K562 (cell line): ENCODE measurements at regions not wholly inside any gene's neighbourhood (a gene's known extent, or its start where the extent isn't known, plus 50 kb on each side); places are given as distances from the start of the nearest gene placed in this dataset.

Experiments
- ATAC-seq: fragments of 200-7000 bp; cut with Tn5 transposase; 3 replicates; pipeline ENCODE4 v1.9.1; 2020; ENCODE audit warnings: moderate library complexity
- BruUV-seq: library from RNA; stranded (reverse); fragments of 400-500 nt; replicated peaks from 2 replicates; lab custom pipeline; 2021; lab: Mats Ljungman, UMichigan
- CTCF ChIA-PET: fragments of 300-600 bp; formaldehyde crosslinking; extraction: SDS; loops from one replicate; lab custom pipeline; 2021; ENCODE audit warnings: low intra/inter-chr PET ratio; lab: Yijun Ruan, JAX
- POLR2A ChIA-PET: fragments of 300-600, 350-650 bp; sonication (Branson Sonifier 250); formaldehyde crosslinking; extraction: SDS; loops from one replicate; lab custom pipeline; 2021; ENCODE audit warnings: antibody characterized with exemption, inconsistent platforms; lab: Yijun Ruan, JAX
- DNase-seq, 4 experiments: peaks; one replicate each; pipeline versions ENCODE4 v3.0.0 to v3.0.0-alpha.2; 2011 to 2018; ENCODE audit warnings: low spot score in 3 of 4, mixed read lengths in 3 of 4; ENCODE audit errors: extremely low read depth in 1 of 4
- FAIRE-seq: peaks from 2 replicates; lab custom pipeline; 2011; peaks lifted over from hg19 to GRCh38; lab: Jason Lieb, UNC
- H2AFZ ChIP-seq: 2 replicates; pipeline ENCODE4 v1.6.0; 2011; ENCODE audit warnings: low read depth, low read length, control low read depth, inconsistent platforms
- H3K27ac ChIP-seq: fragments of 200-600 bp; 3 replicates; pipeline ENCODE4 v1.8.0; 2011; ENCODE audit warnings: low read depth, mild to moderate bottlenecking, control low read depth, inconsistent platforms, low read length, moderate library complexity, mixed read lengths; ENCODE audit errors: extremely low read depth
- H3K27me3 ChIP-seq, 2 experiments: fragments of 300-600 bp in 1 of 2; 2 replicates in 1 of 2; 3 replicates in 1 of 2; pipeline versions ENCODE4 v1.6.0 to v1.8.0; 2011; ENCODE audit warnings: inconsistent platforms in 2 of 2, low read length in 2 of 2, mild to moderate bottlenecking in 1 of 2, mixed read lengths in 1 of 2, moderate library complexity in 1 of 2; ENCODE audit not compliant: control insufficient read depth in 2 of 2, insufficient read depth in 2 of 2
- H3K36me3 ChIP-seq: fragments of 300-600 bp; 3 replicates; pipeline ENCODE4 v1.8.0; 2011; ENCODE audit warnings: mild to moderate bottlenecking, low read length, inconsistent platforms; ENCODE audit not compliant: control insufficient read depth, insufficient read depth
- H3K4me1 ChIP-seq, 2 experiments: fragments of 200-600 bp in 1 of 2; replicated peaks in 1 of 2; 2 replicates in 1 of 2; 3 replicates in 1 of 2; pipeline versions ENCODE4 v1.5.1 to v1.8.0; 2011; ENCODE audit warnings: inconsistent platforms in 2 of 2, low read length in 2 of 2, mild to moderate bottlenecking in 1 of 2, mixed read lengths in 1 of 2, moderate library complexity in 1 of 2; ENCODE audit not compliant: control insufficient read depth in 2 of 2, insufficient read depth in 2 of 2
- H3K4me2 ChIP-seq: 2 replicates; pipeline ENCODE4 v1.6.1; 2011; ENCODE audit warnings: low read length, control low read depth, inconsistent platforms, mixed read lengths; ENCODE audit not compliant: insufficient read depth
- H3K4me3 ChIP-seq: fragments of 200-600 bp; sonication (generic), shearing (Covaris generic); 2 replicates; pipeline ENCODE4 v1.5.1; 2016; ENCODE audit warnings: control low read depth, inconsistent platforms
- H3K79me2 ChIP-seq: fragments of 200-600 bp; 3 replicates; pipeline ENCODE4 v1.8.0; 2011; ENCODE audit warnings: low read length, inconsistent platforms; ENCODE audit not compliant: control insufficient read depth, insufficient read depth
- H3K9ac ChIP-seq, 2 experiments: 2 replicates each; pipeline versions ENCODE4 v1.6.0 to v1.6.1; 2011; ENCODE audit warnings: low read depth in 2 of 2, low read length in 2 of 2, control low read depth in 1 of 2, inconsistent platforms in 1 of 2, mild to moderate bottlenecking in 1 of 2, mixed read lengths in 1 of 2; ENCODE audit not compliant: insufficient read depth in 1 of 2
- H3K9me1 ChIP-seq: one replicate; pipeline ENCODE4 v1.6.0; 2011; ENCODE audit warnings: inconsistent platforms, mild to moderate bottlenecking, low read length, moderate library complexity; ENCODE audit not compliant: control insufficient read depth, insufficient read depth
- H3K9me3 ChIP-seq: replicated peaks from 2 replicates; pipeline ENCODE4 v1.5.1; 2011; ENCODE audit warnings: low read depth, low read length, inconsistent platforms; ENCODE audit not compliant: control insufficient read depth, insufficient read depth
- H4K20me1 ChIP-seq: replicated peaks from 2 replicates; pipeline ENCODE4 v1.6.1; 2011; ENCODE audit warnings: low read length, inconsistent platforms, mixed read lengths; ENCODE audit not compliant: control insufficient read depth, insufficient read depth
- ATF1 ChIP-seq, 2 experiments: fragments of 450-650 bp in 1 of 2; IDR thresholded peaks; 2 replicates each; pipeline ENCODE4 v1.6.1; 2016; ENCODE audit warnings: missing compliant biosample characterization in 1 of 2, missing genetic modification characterization in 1 of 2
- E2F5 ChIP-seq: sonication (generic); formaldehyde crosslinking; IDR thresholded peaks from 2 replicates; pipeline ENCODE4 v1.8.0; 2022; ENCODE audit warnings: mild to moderate bottlenecking, missing genetic modification reagents
- ELF1 ChIP-seq: fragments of 200-800 bp; sonication (Bioruptor generic); IDR thresholded peaks from 2 replicates; pipeline ENCODE4 v1.6.1; 2016; ENCODE audit warnings: missing genetic modification characterization, missing compliant biosample characterization
- HNRNPL ChIP-seq: fragments of 200-400 bp; formaldehyde crosslinking; IDR thresholded peaks from 2 replicates; pipeline ENCODE4 v1.6.1; 2017; ENCODE audit warnings: low read depth, mild to moderate bottlenecking, low read length
- MXI1 ChIP-seq: IDR thresholded peaks from 2 replicates; pipeline ENCODE4 v1.6.1; 2011; ENCODE audit warnings: low read depth, mild to moderate bottlenecking, improper control_type of control experiment, low read length
- TCF7L2 ChIP-seq: fragments of 150-350 bp; IDR thresholded peaks from 2 replicates; pipeline ENCODE4 v1.6.1; 2016; ENCODE audit warnings: low read depth, mild to moderate bottlenecking, low read length, moderate library complexity
- TEAD4 ChIP-seq, 2 experiments: sonication (generic) in 1 of 2; formaldehyde crosslinking in 1 of 2; IDR thresholded peaks; 2 replicates each; pipeline versions ENCODE4 v1.6.1 to v1.8.0; 2012 to 2022; ENCODE audit warnings: borderline replicate concordance in 1 of 2, inconsistent platforms in 1 of 2, low read length in 1 of 2, mild to moderate bottlenecking in 1 of 2, missing genetic modification reagents in 1 of 2
- TRIM24 ChIP-seq, 2 experiments: fragments of 450-650 bp; IDR thresholded peaks; 2 replicates each; pipeline ENCODE4 v1.6.1; 2016
- XRCC5 ChIP-seq: fragments of 200-400 bp; formaldehyde crosslinking; IDR thresholded peaks from 2 replicates; pipeline ENCODE4 v1.6.1; 2017; ENCODE audit warnings: low read depth, mild to moderate bottlenecking, low read length
- ZNF175 ChIP-seq: fragments of 200-800 bp; sonication (Bioruptor generic); IDR thresholded peaks from 2 replicates; pipeline ENCODE4 v1.6.1; 2016; ENCODE audit warnings: low read depth, mild to moderate bottlenecking, missing genetic modification characterization, missing compliant biosample characterization
- ZNF316 ChIP-seq: fragments of 450-650 bp; IDR thresholded peaks from 2 replicates; pipeline ENCODE4 v1.6.1; 2016
- ZNF586 ChIP-seq: fragments of 450-650 bp; formaldehyde crosslinking; conservative IDR thresholded peaks from 2 replicates; pipeline ENCODE4 v1.4.0; 2020; ENCODE audit warnings: mild to moderate bottlenecking, moderate library complexity
- ZNF707 ChIP-seq: fragments of 250-450 bp; sonication (Bioruptor Pico); conservative IDR thresholded peaks from 2 replicates; pipeline ENCODE4 v1.8.0; 2022; ENCODE audit warnings: inconsistent platforms, mild to moderate bottlenecking, moderate library complexity
- WGBS: fragments of 100-300 bp; shearing (Covaris generic); methylation state at CpG from one replicate; pipeline ENCODE4 v1.1.6; 2016; ENCODE audit warnings: low coverage, mixed read lengths; ENCODE audit not compliant: insufficient coverage; ENCODE audit errors: missing lambda C conversion rate; 5-methylcytosine and 5-hydroxymethylcytosine counted together
- in situ Hi-C: fragments of 300-500 bp; cut with MboI; formaldehyde crosslinking; loops from 4 replicates; pipeline ENCODE4 v1.15.0; 2018; ENCODE audit warnings: inconsistent platforms, mixed read lengths
- intact Hi-C: fragments of 100-400 bp; cut with micrococcal nuclease; formaldehyde crosslinking; loops from 2 replicates; pipeline ENCODE4 v1.14.2; 2022
- TF ChIP-seq, protein P1 (sequence below), 2 experiments: fragments of 450-650 bp; IDR thresholded peaks; 2 replicates each; pipeline ENCODE4 v1.6.1; 2016; ENCODE audit warnings: mild to moderate bottlenecking in 2 of 2, borderline replicate concordance in 1 of 2, low read depth in 1 of 2, moderate library complexity in 1 of 2

DNA sequence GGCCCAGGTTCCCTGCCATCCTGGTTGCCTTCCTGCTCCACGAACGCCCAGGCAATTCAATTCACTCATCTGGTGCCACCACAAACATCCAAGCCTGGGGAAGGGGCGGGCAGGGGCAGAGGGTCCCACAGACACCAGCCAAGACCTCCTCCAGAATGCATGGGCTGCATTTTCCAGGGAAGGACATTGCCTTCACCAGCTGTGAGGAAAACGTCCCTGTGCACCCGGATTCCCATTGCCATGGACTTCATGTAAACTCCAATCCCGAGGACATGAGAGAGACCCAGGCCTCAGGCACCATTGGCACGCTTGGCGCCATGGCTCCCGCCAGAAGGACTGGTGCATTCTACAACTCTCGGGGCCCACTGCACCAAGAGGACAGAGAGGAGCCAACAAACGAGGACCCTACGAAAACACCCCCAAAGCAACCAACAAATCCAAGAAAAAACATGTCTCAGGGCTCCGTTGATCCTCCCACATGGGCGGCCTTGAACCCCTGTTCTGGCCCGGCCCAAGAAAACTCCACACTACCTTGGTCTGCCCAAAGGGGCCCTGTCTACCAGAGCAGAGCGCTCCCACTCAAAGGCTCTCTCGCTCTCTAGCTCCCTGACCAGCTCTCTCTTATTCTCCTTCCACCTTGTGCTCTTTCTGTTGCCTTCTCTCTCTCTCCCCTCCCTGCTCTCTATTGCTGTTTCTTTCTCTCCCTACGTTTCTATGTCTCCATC is 183.9 kb downstream of the ALG10 start:
- Histone ChIP-seq H3K27ac (no peak overlapping the region), H3K4me1 (peaks cover 0 to 20% of the 10 kb centered on the region in 2 experiments; a peak in 2 of 5 replicates), H2AFZ (no peak overlapping the region), H3K4me3 (no peak overlapping the region), H3K4me2 (no peak overlapping the region), H3K36me3 (no peaks in the 10 kb centered on the region), H3K9me3 (no peaks in the 10 kb centered on the region), H3K79me2 (no peaks in the 10 kb centered on the region), H4K20me1 (no peaks in the 10 kb centered on the region), H3K9ac (no peak overlapping the region), H3K27me3 (peaks cover 3 to 49% of the 10 kb centered on the region in 2 experiments; a peak in 3 of 5 replicates), H3K9me1 (no peaks in the 10 kb centered on the region)
- POLR2A ChIA-PET: no interaction called here
- WGBS: 18% methylated on average over 18 of the region's 18 CpGs
- FAIRE-seq (no peak), DNase-seq (no peak), ATAC-seq (no peak)
- BruUV-seq: no TSS peak
- in situ Hi-C loops: no loop called here
- CTCF ChIA-PET: no interaction called here
- intact Hi-C loops: no loop called here
- TF ChIP-seq ZNF316 (no peak), ELF1 (tag) (no peak), ZNF586 (CRISPR knock-in tag) (no peak), TRIM24 (IDR thresholded peaks at IDR 0.05) (no peak), XRCC5 (no peak), HNRNPL (no peak), ZNF707 (CRISPR knock-in tag) (no peak), E2F5 (CRISPR knock-in tag) (no peak), TCF7L2 (no peak), MXI1 (no peak), ATF1 (CRISPR knock-in tag; IDR thresholded peaks at IDR 0.05) (no peak), ATF1 (tag; IDR thresholded peaks at IDR 0.05) (no peak), ZNF175 (CRISPR knock-in tag) (no peak), TEAD4 (IDR thresholded peaks at IDR 0.05; ENCODE audit: low read length) (no peak), TEAD4 (CRISPR knock-in tag; IDR thresholded peaks at IDR 0.05; ENCODE audit: borderline replicate concordance) (no peak)
- TF ChIP-seq, protein P1, sequence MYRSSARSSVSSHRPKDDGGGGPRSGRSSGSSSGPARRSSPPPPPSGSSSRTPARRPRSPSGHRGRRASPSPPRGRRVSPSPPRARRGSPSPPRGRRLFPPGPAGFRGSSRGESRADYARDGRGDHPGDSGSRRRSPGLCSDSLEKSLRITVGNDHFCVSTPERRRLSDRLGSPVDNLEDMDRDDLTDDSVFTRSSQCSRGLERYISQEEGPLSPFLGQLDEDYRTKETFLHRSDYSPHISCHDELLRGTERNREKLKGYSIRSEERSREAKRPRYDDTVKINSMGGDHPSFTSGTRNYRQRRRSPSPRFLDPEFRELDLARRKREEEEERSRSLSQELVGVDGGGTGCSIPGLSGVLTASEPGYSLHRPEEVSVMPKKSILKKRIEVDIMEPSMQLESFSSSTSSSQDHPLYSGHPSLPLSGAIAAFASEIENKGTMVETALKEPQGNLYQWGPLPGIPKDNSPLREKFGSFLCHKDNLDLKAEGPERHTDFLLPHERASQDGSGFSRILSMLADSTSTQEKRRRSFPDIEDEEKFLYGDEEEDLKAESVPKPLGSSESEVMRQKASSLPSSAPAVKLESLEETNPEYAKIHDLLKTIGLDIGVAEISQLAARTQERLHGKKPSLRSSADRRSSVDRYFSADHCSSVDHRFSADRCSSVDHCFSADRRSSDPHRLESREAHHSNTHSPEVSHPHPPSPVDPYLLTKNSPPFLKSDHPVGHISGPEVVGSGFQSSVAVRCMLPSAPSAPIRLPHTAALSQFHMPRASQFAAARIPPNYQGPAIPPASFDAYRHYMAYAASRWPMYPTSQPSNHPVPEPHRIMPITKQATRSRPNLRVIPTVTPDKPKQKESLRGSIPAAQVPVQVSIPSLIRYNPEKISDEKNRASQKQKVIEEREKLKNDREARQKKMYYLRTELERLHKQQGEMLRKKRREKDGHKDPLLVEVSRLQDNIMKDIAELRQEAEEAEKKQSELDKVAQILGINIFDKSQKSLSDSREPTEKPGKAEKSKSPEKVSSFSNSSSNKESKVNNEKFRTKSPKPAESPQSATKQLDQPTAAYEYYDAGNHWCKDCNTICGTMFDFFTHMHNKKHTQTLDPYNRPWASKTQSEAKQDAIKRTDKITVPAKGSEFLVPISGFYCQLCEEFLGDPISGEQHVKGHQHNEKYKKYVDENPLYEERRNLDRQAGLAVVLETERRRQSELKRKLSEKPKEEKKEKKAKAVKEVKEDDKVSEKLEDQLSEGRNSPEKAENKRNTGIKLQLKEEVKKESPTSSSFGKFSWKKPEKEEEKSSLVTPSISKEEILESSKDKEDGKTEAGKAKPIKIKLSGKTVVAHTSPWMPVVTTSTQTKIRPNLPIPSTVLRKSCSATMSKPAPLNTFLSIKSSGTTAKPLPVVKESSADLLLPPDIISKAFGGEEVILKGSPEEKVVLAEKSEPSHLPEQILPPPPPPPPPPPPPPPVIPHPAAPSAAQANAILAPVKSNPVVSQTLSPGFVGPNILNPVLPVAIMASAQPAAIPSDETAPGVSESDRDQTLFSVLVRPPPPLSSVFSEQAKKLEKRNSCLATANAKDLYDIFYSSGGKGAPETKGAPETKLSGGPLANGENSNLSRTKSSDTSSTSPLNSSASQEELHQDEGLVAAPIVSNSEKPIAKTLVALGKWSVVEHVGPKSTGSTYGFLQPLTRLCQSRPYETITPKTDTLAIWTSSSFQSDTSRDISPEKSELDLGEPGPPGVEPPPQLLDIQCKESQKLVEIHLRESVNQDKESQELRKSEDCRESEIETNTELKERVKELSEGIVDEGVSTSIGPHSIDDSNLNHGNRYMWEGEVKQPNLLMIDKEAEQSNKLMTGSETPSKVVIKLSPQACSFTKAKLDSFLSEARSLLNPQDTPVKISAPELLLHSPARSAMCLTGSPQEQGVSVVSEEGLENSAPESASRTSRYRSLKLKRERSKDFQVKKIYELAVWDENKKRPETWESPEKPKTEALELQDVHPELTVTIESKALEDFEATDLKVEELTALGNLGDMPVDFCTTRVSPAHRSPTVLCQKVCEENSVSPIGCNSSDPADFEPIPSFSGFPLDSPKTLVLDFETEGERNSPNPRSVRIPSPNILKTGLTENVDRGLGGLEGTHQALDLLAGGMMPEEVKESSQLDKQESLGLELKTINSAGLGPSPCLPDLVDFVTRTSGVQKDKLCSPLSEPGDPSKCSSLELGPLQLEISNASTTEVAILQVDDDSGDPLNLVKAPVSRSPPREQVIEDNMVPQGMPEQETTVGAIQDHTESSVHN (IDR thresholded peaks at IDR 0.05; ENCODE audit: borderline replicate concordance in 1 of 2, low read depth in 1 of 2): no peak
